HEK293T (cell line): ENCODE measurements at regions not wholly inside any gene's neighbourhood (a gene's known extent, or its start where the extent isn't known, plus 50 kb on each side); places are given as distances from the start of the nearest gene placed in this dataset.

Experiments
- ARNT ChIP-seq: fragments of 450-650 bp; IDR thresholded peaks from 2 replicates; pipeline ENCODE4 v1.6.1; 2017; ENCODE audit warnings: mild to moderate bottlenecking
- BHLHE40 ChIP-seq: fragments of 450-650 bp; IDR thresholded peaks from 2 replicates; pipeline ENCODE4 v1.6.1; 2016; ENCODE audit warnings: mild to moderate bottlenecking, moderate library complexity, borderline replicate concordance
- CTBP1 ChIP-seq: fragments of 450-650 bp; IDR thresholded peaks from 2 replicates; pipeline ENCODE4 v1.6.1; 2016; ENCODE audit warnings: borderline replicate concordance
- ELF4 ChIP-seq: fragments of 450-650 bp; IDR thresholded peaks from 2 replicates; pipeline ENCODE4 v1.6.1; 2017; ENCODE audit warnings: antibody characterized with exemption
- FOXA1 ChIP-seq: fragments of 450-650 bp; IDR thresholded peaks from 2 replicates; pipeline ENCODE4 v1.6.1; 2016; ENCODE audit warnings: mild to moderate bottlenecking
- FOXM1 ChIP-seq: fragments of 450-650 bp; IDR thresholded peaks from 2 replicates; pipeline ENCODE4 v1.6.1; 2017; ENCODE audit warnings: mild to moderate bottlenecking, borderline replicate concordance
- HDGF ChIP-seq: fragments of 450-650 bp; IDR thresholded peaks from 2 replicates; pipeline ENCODE4 v1.6.1; 2017; ENCODE audit warnings: antibody characterized with exemption, borderline replicate concordance
- L3MBTL2 ChIP-seq: fragments of 450-650 bp; conservative IDR thresholded peaks from 2 replicates; pipeline ENCODE4 v1.6.1; 2016; ENCODE audit warnings: mild to moderate bottlenecking
- LEF1 ChIP-seq: fragments of 450-650 bp; IDR thresholded peaks from 2 replicates; pipeline ENCODE4 v1.6.1; 2017; ENCODE audit warnings: mild to moderate bottlenecking, borderline replicate concordance
- NFRKB ChIP-seq: fragments of 450-650 bp; IDR thresholded peaks from 2 replicates; pipeline ENCODE4 v1.6.1; 2016; ENCODE audit warnings: mild to moderate bottlenecking, moderate library complexity
- SP1 ChIP-seq: fragments of 450-650 bp; IDR thresholded peaks from 2 replicates; pipeline ENCODE4 v1.6.1; 2017
- SUZ12 ChIP-seq: fragments of 450-650 bp; IDR thresholded peaks from 2 replicates; pipeline ENCODE4 v1.6.1; 2016; ENCODE audit warnings: mild to moderate bottlenecking
- TARDBP ChIP-seq: fragments of 450-650 bp; IDR thresholded peaks from 2 replicates; pipeline ENCODE4 v1.6.1; 2016
- TF ChIP-seq, protein P1 (sequence below): fragments of 450-650 bp; IDR thresholded peaks from 2 replicates; pipeline ENCODE4 v1.6.1; 2016

DNA sequence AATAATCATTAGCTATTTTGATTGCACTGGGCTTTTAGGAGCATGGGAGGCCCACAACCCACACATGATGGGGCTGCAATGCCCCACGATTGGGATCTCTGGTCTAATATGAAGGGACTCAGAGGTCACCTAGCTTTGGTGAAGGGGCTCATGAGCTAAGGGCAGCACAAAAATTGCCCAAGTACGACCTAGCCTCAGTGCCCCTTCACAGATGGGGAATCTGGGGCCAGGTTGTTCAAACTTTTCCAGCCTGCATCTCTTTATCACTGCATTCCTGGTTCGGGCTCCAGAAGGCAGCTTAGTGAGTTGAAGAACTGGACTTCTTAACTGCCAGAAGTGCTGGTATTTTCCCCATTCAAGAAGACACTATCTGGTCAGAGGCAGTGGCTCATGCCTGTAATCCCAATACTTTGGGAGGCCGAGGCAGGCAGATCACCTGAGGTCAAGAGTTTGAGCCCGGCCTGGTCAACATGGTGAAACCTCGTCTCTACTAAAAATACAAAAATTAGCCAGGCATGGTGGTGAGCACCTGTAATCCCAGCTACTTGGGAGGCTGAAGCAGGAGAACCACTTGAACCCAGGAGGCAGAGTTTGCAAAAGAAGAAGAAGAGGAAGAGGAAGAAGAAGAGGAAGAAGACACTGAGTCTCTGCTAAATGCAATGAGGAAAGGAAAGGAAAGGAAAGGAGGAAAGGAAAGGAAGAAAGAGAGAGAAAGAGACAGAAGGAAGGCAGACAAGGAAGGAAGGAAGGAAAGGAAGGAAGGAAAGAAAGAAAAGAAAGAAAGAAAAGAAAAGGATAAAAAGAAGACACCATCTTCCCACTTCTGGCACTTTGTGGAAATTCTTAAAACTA is 258.5 kb upstream of the IRF2BP2 start:
- TF ChIP-seq CTBP1 = no peak
- no peak for TF ChIP-seq NFRKB
- TF ChIP-seq, protein P1, sequence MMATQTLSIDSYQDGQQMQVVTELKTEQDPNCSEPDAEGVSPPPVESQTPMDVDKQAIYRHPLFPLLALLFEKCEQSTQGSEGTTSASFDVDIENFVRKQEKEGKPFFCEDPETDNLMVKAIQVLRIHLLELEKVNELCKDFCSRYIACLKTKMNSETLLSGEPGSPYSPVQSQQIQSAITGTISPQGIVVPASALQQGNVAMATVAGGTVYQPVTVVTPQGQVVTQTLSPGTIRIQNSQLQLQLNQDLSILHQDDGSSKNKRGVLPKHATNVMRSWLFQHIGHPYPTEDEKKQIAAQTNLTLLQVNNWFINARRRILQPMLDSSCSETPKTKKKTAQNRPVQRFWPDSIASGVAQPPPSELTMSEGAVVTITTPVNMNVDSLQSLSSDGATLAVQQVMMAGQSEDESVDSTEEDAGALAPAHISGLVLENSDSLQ = no peak
- TF ChIP-seq FOXM1 = no peak
- TF ChIP-seq BHLHE40 = no peak
- no peak for TF ChIP-seq L3MBTL2
- no peak for TF ChIP-seq ARNT
- no peak for TF ChIP-seq FOXA1
- no peak for TF ChIP-seq SUZ12
- TF ChIP-seq HDGF = no peak
- no peak for TF ChIP-seq SP1
- no peak for TF ChIP-seq LEF1
- no peak for TF ChIP-seq TARDBP
- no peak for TF ChIP-seq ELF4
